ENCODE measurements at regions not wholly inside any gene's neighbourhood (a gene's known extent, or its start where the extent isn't known, plus 50 kb on each side); places are given as distances from the start of the nearest gene placed in this dataset.

DNA sequence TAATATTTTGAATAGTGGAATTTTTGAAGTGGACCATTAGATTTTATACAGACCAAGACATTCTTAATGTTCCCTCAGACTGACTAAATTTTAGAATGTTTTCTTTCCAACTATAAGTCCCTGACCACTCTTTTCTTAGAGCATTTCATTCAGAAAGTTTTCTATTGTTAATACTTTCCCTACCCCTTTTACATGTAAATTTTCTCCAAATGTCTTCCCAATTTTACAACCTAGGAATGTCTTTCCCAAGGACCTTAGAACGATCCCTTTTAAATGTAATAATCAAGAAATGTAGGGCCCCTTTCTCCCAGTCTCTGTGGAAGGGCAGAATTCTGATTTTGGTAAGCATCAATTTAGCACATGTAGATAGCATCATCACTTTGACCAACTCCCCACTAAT lies 730.0 kb upstream of the B3GALT2 start:
- H3K4me1 ChIP-seq, result no peaks in the 10 kb centered on the region
- H4K20me1 ChIP-seq (ENCODE audit: low read depth), result no peaks in the 10 kb centered on the region
- H3K27me3 ChIP-seq, result no peaks in the 10 kb centered on the region
- H3K4me1 Mint-ChIP-seq, result no peaks in the 10 kb centered on the region
- TF ChIP-seq EZH2 (IDR thresholded peaks at IDR 0.05) (no peak), EZH2phosphoT487 (IDR thresholded peaks at IDR 0.05) (no peak)
- TF ChIP-seq, protein P1, sequence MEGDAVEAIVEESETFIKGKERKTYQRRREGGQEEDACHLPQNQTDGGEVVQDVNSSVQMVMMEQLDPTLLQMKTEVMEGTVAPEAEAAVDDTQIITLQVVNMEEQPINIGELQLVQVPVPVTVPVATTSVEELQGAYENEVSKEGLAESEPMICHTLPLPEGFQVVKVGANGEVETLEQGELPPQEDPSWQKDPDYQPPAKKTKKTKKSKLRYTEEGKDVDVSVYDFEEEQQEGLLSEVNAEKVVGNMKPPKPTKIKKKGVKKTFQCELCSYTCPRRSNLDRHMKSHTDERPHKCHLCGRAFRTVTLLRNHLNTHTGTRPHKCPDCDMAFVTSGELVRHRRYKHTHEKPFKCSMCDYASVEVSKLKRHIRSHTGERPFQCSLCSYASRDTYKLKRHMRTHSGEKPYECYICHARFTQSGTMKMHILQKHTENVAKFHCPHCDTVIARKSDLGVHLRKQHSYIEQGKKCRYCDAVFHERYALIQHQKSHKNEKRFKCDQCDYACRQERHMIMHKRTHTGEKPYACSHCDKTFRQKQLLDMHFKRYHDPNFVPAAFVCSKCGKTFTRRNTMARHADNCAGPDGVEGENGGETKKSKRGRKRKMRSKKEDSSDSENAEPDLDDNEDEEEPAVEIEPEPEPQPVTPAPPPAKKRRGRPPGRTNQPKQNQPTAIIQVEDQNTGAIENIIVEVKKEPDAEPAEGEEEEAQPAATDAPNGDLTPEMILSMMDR (IDR thresholded peaks at IDR 0.05), result no peak
- no peaks in the 10 kb centered on the region for H3K9me3 ChIP-seq (ENCODE audit: low read depth)
- H3K36me3 Mint-ChIP-seq, result no peaks in the 10 kb centered on the region
- H3K9me3 Mint-ChIP-seq, result peaks cover 2% of the 10 kb centered on the region
- DNase-seq (ENCODE audit: low spot score), result no peak
- no peaks in the 10 kb centered on the region for H3K27me3 Mint-ChIP-seq (ENCODE audit: insufficient read depth, low read depth)
- no peaks in the 10 kb centered on the region for H3F3A ChIP-seq (ENCODE audit: low read depth)
- no peak overlapping the region for H3K27ac Mint-ChIP-seq
- no peak overlapping the region for H2AFZ ChIP-seq (replicated peaks)
- H3K79me2 ChIP-seq (ENCODE audit: low read depth), result no peaks in the 10 kb centered on the region
- no peak overlapping the region for H3K27ac ChIP-seq
- H3K4me2 ChIP-seq, result no peak overlapping the region
- H3K9ac ChIP-seq, result no peak overlapping the region
- no peak overlapping the region for H3K4me3 ChIP-seq
- no peak overlapping the region for H3K4me3 Mint-ChIP-seq
- H3K36me3 ChIP-seq, result no peaks in the 10 kb centered on the region

DNA sequence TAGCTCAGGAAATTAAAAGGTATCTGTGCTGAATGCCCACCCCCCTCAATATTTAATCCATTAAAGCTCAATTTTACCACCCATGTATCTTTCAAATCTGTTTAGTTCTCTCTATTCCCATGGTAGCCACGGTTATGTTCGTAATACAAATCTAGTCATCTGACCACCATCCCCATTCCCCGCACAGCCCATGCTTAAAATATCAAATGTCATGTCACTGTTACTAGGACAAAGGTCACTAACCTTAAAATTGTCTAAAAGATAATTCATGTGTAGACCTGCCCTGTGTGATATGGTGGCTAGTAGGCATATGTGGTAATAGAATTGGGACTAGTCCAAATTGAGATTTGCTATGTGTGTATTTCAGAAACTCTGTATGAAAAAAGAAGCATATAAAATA lies 728.5 kb upstream of the B3GALT2 start:
- H4K20me1 ChIP-seq (ENCODE audit: low read depth), result no peaks in the 10 kb centered on the region
- no peak overlapping the region for H3K9ac ChIP-seq
- H3K36me3 ChIP-seq, result no peaks in the 10 kb centered on the region
- H3K4me3 ChIP-seq, result no peak overlapping the region
- no peaks in the 10 kb centered on the region for H3K4me1 Mint-ChIP-seq
- H3F3A ChIP-seq (ENCODE audit: low read depth), result no peaks in the 10 kb centered on the region
- no peaks in the 10 kb centered on the region for H3K9me3 ChIP-seq (ENCODE audit: low read depth)
- H3K4me2 ChIP-seq, result no peak overlapping the region
- no peaks in the 10 kb centered on the region for H3K27me3 Mint-ChIP-seq (ENCODE audit: insufficient read depth, low read depth)
- H3K36me3 Mint-ChIP-seq, result no peaks in the 10 kb centered on the region
- no peak overlapping the region for H3K27ac Mint-ChIP-seq
- H2AFZ ChIP-seq (replicated peaks), result no peak overlapping the region
- TF ChIP-seq EZH2 (IDR thresholded peaks at IDR 0.05), result no peak
- TF ChIP-seq, protein P1 (IDR thresholded peaks at IDR 0.05), result no peak
- TF ChIP-seq EZH2phosphoT487 (IDR thresholded peaks at IDR 0.05), result no peak
- no peak overlapping the region for H3K27ac ChIP-seq
- H3K27me3 ChIP-seq, result no peaks in the 10 kb centered on the region
- peaks cover 2% of the 10 kb centered on the region for H3K9me3 Mint-ChIP-seq
- no peaks in the 10 kb centered on the region for H3K79me2 ChIP-seq (ENCODE audit: low read depth)
- H3K4me3 Mint-ChIP-seq, result no peak overlapping the region
- no peak for DNase-seq (ENCODE audit: low spot score)
- H3K4me1 ChIP-seq, result no peaks in the 10 kb centered on the region

DNA sequence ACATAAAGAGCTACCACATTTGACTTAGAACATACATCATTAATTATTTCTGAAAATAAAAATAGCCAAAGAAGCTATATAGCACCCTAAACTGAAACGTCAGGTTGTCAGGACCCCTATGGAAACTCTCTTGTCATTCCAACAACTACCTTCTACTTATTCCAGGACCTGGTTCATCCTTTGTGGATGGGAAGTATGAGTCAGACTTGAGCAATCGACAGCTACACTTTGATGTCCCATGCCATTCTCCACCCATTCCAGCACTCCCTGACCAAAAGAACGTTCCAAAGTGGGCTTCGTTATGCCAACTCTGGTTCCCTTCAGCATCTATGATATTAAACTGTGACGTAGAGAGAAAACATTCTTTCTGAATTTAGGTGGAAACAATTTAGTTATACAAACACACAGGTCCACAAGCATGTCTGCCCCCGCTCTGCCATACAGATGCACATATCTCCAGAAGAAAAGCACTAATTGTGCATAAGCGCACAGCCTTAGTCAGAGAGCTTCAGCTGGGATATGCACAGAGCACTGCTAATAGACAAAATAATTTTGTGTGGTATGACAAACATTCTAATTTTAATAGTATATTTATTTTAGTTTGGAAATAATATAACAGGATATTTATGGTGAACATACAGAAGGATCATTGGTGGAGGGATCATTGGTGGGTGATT lies 723.1 kb upstream of the B3GALT2 start:
- no peaks in the 10 kb centered on the region for H3F3A ChIP-seq (ENCODE audit: low read depth)
- H3K27me3 Mint-ChIP-seq (ENCODE audit: insufficient read depth, low read depth), result no peaks in the 10 kb centered on the region
- TF ChIP-seq, protein P1 (IDR thresholded peaks at IDR 0.05), result no peak
- no peak for TF ChIP-seq EZH2 (IDR thresholded peaks at IDR 0.05)
- no peak for TF ChIP-seq EZH2phosphoT487 (IDR thresholded peaks at IDR 0.05)

More for the DNA sequence above, 723.1 kb upstream of the B3GALT2 start:
- Histone ChIP-seq H3K27ac (no peak overlapping the region), H3K9me3 (ENCODE audit: low read depth) (no peaks in the 10 kb centered on the region), H3K9ac (no peak overlapping the region), H3K4me3 (no peak overlapping the region), H3K4me1 (no peaks in the 10 kb centered on the region), H3K27me3 (no peaks in the 10 kb centered on the region), H2AFZ (replicated peaks) (no peak overlapping the region), H3K36me3 (no peaks in the 10 kb centered on the region), H3K4me2 (no peak overlapping the region), H4K20me1 (ENCODE audit: low read depth) (no peaks in the 10 kb centered on the region), H3K79me2 (ENCODE audit: low read depth) (no peaks in the 10 kb centered on the region)
- Mint-ChIP-seq H3K27ac (no peak overlapping the region), H3K4me1 (no peaks in the 10 kb centered on the region), H3K36me3 (no peaks in the 10 kb centered on the region), H3K9me3 (no peaks in the 10 kb centered on the region), H3K4me3 (no peak overlapping the region)
- no peak for DNase-seq (ENCODE audit: low spot score)

Data from neural progenitor cell (in vitro differentiated cells).